ENCODE measurements at regions not wholly inside any gene's neighbourhood (a gene's known extent, or its start where the extent isn't known, plus 50 kb on each side); places are given as distances from the start of the nearest gene placed in this dataset.
A peak's percentile ranks its signal among the peaks of the same experiment; 100 is the strongest.

DNA sequence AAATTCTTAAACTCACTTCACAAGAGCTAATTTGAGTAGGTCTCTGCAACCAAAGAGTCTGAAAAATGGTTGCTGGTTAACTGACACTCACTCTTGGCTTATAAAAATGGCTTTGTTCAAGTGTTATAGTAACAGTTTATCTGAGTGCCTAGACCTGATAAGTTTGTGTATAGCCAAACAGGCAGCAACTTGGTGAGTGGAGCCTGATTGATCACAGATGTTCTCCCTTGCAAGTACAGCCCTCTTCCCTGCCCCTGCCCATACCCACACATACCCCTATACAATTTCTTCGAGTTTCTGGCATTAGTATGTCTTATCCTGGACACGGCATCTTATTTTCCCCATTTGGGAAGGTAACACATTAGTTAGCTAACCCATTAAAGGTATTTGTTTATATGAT, 149.5 kb downstream of the SLC16A9 start:
- DNase-seq (ENCODE audit: low spot score), result no peak
- TF ChIP-seq, protein P1, sequence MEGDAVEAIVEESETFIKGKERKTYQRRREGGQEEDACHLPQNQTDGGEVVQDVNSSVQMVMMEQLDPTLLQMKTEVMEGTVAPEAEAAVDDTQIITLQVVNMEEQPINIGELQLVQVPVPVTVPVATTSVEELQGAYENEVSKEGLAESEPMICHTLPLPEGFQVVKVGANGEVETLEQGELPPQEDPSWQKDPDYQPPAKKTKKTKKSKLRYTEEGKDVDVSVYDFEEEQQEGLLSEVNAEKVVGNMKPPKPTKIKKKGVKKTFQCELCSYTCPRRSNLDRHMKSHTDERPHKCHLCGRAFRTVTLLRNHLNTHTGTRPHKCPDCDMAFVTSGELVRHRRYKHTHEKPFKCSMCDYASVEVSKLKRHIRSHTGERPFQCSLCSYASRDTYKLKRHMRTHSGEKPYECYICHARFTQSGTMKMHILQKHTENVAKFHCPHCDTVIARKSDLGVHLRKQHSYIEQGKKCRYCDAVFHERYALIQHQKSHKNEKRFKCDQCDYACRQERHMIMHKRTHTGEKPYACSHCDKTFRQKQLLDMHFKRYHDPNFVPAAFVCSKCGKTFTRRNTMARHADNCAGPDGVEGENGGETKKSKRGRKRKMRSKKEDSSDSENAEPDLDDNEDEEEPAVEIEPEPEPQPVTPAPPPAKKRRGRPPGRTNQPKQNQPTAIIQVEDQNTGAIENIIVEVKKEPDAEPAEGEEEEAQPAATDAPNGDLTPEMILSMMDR (IDR thresholded peaks at IDR 0.05; ENCODE audit: borderline replicate concordance, control extremely low read depth, extremely low read depth, insufficient read depth, missing control alignments), result no peak
- in situ Hi-C loops (cut with MboI; ENCODE audit: low sequenced_read_pairs, unreplicated experiment), result no loop called here

DNA sequence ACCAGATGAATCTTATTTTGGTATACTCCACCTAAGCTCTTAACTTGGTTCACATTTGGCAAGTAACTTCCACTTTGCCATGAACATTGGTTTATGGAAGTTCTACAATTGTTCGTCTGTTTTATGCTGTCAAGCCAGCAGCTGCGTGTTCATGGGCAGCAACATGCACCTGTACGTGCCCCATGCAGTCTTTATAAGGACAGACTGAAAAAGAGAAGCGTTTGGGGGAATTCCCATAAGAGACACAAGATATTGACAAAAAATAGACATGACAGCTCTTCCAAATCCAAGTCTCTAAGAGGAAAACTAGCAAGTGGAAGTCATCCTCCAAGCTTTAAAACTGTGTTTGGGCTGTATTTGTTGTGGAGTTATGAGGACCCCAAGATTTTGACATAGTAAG, 151.6 kb downstream of the SLC16A9 start:
- in situ Hi-C loops (cut with MboI; ENCODE audit: low sequenced_read_pairs, unreplicated experiment), result no loop called here

DNA sequence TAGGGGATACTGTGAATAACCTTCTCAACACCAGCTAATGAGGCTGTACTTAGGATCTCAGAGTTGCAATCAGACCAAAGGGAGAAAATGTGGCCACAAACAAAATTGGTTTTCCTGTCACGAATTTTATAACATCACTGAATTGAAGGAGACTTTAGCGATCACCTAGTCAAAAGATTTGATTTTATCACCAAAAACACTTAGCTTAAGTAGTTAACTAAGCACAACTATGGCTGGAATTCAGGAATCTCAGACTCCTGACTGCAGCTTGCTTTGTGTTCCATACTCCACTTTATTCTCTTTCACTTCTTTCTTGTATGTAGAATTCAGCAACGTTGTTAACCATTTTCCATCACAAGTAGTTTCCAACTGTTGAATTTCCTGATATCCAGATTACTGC, 152.0 kb downstream of the SLC16A9 start:
- TF ChIP-seq, protein P1 (IDR thresholded peaks at IDR 0.05; ENCODE audit: borderline replicate concordance, control extremely low read depth, extremely low read depth, insufficient read depth, missing control alignments), result no peak
- in situ Hi-C loops (cut with MboI; ENCODE audit: low sequenced_read_pairs, unreplicated experiment), result no loop called here
- no peak for DNase-seq (ENCODE audit: low spot score)

More for the DNA sequence above, 151.6 kb downstream of the SLC16A9 start:
- TF ChIP-seq, protein P1 (IDR thresholded peaks at IDR 0.05; ENCODE audit: borderline replicate concordance, control extremely low read depth, extremely low read depth, insufficient read depth, missing control alignments), result no peak
- peak; percentile 6 for DNase-seq (ENCODE audit: low spot score)

DNA sequence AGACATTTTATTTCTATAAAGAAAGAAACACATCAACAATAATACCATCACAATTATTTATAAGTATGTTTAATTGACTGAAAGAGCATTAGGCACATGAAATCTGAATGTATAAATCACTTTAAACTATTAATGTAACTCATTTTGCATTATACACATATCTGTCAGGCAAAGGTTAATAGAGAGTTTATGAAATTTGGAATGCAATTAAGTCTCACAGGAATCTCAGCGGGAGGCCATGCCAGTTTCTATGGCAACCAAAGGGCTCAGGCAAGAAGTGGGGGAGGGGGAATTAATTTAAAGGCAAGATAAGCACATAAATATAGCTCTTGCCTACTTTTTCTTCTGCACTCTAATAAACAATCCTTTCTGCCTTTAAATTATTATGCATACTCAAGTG, 152.6 kb downstream of the SLC16A9 start:
- in situ Hi-C loops (cut with MboI; ENCODE audit: low sequenced_read_pairs, unreplicated experiment), result no loop called here
- no peak for DNase-seq (ENCODE audit: low spot score)
- TF ChIP-seq, protein P1 (IDR thresholded peaks at IDR 0.05; ENCODE audit: borderline replicate concordance, control extremely low read depth, extremely low read depth, insufficient read depth, missing control alignments), result no peak

DNA sequence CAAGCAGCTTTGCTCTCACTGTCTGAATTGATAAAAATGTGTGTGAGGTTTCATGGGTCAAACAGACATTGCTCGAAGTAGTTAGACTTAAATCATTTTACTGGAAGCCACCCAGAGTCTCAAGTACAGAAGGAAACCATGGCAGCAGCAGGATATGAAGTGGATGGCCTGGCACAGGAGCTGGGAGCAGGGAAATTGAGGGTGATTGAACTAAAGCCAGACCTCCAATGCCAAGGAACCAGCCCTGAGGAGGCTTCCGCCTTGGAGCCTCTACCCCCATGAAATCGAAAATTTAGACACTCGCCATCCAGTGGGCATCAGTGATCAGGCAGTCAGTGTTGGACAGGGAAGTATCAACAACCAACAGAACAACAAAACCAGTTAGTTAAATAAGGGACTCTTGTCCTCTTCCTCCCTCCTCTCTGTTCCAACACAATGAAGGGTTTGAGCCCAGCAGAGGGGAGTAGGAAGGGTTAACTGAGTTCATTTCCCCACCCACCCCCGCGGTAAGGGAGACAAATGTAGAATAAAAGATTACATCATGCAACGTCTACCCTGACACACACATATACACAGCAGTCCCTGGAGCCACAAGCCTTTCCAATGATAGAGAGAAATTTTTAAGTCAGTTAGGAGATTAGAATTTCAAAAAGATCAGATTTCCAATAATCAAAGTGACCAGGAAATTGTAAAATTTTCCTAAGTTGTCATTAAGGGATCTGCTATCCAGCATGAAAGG, 156.3 kb downstream of the SLC16A9 start:
- no peak for DNase-seq (ENCODE audit: low spot score)
- in situ Hi-C loops (cut with MboI; ENCODE audit: low sequenced_read_pairs, unreplicated experiment), result no loop called here
- TF ChIP-seq, protein P1 (IDR thresholded peaks at IDR 0.05; ENCODE audit: borderline replicate concordance, control extremely low read depth, extremely low read depth, insufficient read depth, missing control alignments), result no peak

DNA sequence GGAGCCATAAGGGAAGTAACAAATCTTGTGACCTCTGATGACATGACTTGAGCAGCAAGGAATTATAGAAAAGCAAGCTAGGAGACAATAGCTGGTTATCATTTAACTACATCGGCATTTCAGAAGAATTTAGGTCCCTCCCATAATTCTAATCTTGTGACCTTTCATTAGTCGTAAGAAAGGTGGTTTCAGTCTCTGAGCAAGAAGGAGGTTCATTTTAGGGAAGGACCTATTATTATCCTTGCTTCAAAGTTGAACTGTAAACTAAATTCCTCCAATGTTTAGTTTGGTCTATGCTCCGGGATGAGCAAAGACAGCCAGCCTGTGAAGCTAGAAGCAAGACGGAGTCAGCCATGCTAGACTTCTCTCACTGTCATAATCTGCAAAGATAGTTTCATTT, 159.6 kb downstream of the SLC16A9 start:
- DNase-seq (ENCODE audit: low spot score), result no peak
- TF ChIP-seq, protein P1 (IDR thresholded peaks at IDR 0.05; ENCODE audit: borderline replicate concordance, control extremely low read depth, extremely low read depth, insufficient read depth, missing control alignments), result no peak
- in situ Hi-C loops (cut with MboI; ENCODE audit: low sequenced_read_pairs, unreplicated experiment), result no loop called here

All from GM13976 (cell line).